ENCODE measurements at regions not wholly inside any gene's neighbourhood (a gene's known extent, or its start where the extent isn't known, plus 50 kb on each side); places are given as distances from the start of the nearest gene placed in this dataset.
"Not testable (repeated sequence)": the region's sequence is repeated elsewhere in the genome, so short reads cannot be mapped to it uniquely, and the experiment has no call there.

DNA sequence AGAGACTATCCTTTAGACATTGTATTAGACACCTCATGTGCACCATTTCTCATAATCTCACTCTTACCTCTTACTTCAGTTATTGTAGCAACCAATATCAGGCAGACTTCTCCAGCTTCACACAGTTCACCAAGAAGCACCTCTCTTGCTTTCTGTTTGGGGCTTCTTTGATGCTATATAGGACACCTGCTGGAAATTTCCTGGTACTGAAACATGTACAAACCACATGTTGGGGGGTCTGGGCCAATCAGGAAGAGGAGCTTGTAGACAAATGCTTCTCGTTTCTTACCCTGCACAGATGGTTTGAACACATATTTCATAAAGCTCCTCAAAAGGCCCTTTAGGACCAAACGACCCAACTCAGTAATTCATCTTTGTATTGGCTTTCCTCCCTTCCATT is 212.1 kb downstream of the IZUMO3 start:
- DNase-seq: no peak

DNA sequence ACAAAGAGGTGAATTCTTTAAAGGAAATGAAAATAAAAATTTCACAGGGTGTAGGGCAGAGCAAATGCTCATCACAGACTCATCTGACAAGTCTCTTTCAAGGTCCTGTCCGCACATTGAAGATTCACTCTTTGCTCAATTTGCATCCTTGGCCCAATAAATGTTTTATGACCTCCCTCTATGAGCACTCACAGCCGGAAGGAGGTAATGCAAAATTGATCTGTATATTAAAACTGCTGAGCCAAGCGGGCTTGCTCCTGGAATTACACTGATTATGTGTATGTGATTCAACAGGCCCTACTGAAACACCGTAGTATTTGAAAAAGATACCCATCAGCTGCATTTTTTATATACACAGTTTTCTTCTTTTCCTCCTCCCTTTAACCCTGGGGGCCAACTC is 246.8 kb downstream of the IZUMO3 start:
- DNase-seq: no peak

DNA sequence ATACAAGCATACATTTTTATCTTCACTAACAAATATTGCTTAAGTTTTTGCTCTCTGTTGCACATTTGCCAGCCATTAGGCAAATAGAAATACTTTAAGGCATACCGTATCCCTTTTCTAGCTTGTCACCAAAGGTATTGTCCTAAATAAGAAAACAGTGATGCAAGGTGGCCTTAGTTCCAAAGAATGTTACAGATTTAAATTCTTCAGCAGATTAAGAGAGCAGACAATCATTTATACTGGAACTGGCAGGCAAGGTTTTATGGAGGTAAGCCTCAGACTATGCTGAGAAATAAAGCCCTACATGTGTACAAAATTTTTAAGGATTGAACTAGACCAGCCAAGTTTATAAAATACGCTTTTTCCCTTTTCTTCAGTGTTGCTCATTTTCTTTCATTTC is 247.8 kb downstream of the IZUMO3 start:
- DNase-seq: no peak

GRCh38 chr9:24296124-24296523 is 249.6 kb downstream of the IZUMO3 start:
- DNase-seq: no peak

DNA sequence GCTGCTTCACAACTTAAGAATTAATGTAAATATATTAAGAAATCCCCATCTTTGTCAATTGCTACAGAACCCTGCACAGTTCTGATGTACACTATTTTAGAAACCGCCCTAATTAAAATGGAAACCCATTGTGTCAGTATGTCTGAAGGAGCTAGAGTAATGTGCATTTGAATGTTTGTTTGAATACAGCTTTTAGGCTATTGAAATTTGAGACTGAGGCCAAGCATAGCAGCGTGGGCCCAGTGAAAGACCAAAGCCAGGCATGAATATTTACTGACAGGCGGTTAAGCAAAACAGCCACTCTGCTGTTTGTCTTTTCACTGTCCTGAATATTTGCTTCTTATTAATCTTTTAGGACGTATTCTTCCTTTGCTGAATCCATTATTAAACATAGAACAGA is 252.3 kb downstream of the IZUMO3 start:
- peak in 1 of 2 experiments; percentile 15 for DNase-seq

GRCh38 chr9:24286761-24287160 is 258.9 kb downstream of the IZUMO3 start:
- DNase-seq: no peak

- DNase-seq: no peak
These were observed 287.1 kb downstream of the IZUMO3 start for GRCh38 chr9:24258626-24259025.

DNA sequence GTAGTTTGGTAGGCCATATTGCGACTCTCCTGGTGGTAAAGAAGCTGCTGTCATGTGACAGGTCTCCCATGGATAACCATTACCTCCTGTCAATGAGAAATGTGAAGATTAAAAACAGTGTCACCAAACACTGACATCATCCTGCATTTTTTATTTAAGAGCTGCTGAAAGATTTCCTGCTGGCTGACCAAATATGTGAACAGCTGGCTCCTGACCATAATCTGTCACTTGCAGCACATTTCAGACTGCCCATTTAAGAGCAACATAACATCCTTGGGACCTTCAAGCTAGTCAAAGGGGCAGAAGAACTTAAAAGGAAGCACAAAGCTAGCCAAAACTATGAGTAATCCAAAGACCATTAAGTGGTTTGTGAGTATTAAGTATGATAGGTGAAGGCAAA is 288.0 kb downstream of the IZUMO3 start:
- peak in 1 of 2 experiments; percentile 17 for DNase-seq

- peak in 1 of 2 experiments; percentile 6 for DNase-seq
These were observed 299.7 kb downstream of the IZUMO3 start for GRCh38 chr9:24245988-24246387.

DNA sequence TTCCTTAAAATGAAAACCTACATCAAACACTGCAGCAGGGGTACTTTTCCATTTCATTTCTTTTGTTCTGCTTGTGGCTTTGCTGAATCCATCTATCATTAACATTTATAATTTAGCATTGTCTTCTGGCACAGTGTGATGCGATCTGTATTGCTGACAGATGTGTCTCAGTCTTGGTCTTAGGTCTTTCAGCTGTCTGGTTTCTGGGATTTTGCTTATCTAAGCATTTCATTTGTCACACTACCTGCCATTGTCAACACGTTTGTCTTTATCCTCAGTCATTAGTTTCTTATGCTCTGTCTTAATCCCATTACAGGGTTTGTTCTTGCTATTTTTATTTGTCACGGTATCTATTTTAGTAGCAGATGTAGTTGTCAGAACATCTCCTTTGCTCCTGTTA is 303.1 kb downstream of the IZUMO3 start:
- no peak for DNase-seq

GRCh38 chr9:24218656-24219055 is 327.0 kb downstream of the IZUMO3 start:
- DNase-seq: no peak

GRCh38 chr9:24210641-24211040 is 335.1 kb downstream of the IZUMO3 start:
- DNase-seq: no peak

DNA sequence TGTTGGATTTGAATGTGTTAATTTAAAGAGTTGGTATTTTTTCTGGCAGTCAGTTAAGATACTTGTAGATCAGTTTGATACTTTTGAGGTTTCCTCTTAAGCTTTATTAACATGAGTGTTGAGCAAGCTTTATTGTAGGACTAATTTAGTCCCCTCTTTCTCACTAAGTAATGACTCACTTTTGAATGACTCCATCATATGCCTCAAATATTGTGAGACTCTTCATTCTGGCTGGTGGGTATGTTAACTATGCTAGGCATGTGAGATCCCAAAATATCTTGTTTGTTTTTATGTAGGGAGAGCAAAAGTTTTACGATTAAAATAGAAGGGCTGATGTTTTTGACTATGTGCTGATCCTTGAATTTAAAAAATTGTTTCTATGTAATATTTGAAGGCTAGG is 355.7 kb downstream of the IZUMO3 start:
- DNase-seq: no peak

DNA sequence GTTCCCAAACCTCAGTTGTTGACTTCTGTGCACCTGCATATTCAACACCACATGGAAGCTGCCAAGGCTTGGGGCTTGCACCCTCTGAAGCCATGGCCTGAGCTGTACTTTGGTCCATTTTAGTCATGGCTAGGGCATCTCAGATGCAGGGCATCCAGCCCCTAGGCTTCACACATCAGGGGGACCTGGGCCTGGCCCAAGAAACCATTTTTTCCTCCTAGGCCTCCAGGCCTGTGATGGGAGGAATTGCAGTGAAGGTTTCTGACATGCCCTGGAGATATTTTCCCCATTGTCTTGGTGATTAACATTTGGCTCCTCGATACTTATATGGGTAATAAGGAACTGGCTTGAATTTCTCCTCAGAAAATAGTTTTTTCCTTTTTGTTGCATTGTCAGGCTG is 354.5 kb upstream of the ELAVL2 start:
- DNase-seq: not testable (repeated sequence)

GRCh38 chr9:24144796-24145195 is 318.8 kb upstream of the ELAVL2 start:
- no peak for DNase-seq

GRCh38 chr9:24135072-24135471 is 309.0 kb upstream of the ELAVL2 start:
- DNase-seq: not testable (repeated sequence)

DNA sequence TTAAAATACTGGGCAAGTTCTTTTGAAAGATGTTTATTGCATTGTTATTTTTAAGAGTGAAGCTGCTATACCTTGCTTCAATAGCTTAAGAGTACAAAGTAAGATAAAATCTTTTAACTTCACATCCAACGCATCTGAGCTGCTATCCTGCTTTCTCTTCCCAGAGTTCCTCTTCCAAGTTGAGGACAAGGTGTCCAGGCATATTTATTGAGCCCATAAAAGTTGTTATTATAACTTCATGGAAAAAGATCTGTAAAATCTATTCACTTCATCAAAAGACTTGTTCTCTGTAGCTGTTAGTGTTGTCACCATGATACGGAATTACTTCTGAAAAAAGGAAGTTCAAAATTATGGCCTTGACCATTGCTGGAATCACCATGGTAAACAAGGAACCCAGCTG is 306.2 kb upstream of the ELAVL2 start:
- DNase-seq: no peak

DNA sequence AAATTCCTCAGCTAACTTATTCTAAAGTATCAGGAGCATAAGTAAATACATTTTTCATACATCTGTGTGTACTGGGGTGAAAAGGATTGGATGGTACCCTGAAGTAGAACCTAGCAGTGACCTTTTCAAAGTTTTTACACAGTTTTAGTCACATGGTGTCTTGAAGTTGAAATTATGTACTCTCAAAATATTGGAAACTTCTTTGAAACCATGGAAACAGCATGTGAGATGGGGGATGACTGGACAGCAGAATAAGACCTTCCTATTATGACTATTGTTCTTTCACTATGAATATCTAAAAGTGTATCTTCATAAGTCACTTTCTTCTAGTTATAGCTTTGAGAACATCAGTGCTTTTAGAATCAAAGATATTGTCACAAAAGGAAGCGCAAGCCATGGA is 301.5 kb upstream of the ELAVL2 start:
- no peak for DNase-seq

- DNase-seq: no peak
These were observed 292.1 kb upstream of the ELAVL2 start for GRCh38 chr9:24118190-24118589.

- no peak for DNase-seq
These were observed 270.7 kb upstream of the ELAVL2 start for GRCh38 chr9:24096756-24097155.

DNA sequence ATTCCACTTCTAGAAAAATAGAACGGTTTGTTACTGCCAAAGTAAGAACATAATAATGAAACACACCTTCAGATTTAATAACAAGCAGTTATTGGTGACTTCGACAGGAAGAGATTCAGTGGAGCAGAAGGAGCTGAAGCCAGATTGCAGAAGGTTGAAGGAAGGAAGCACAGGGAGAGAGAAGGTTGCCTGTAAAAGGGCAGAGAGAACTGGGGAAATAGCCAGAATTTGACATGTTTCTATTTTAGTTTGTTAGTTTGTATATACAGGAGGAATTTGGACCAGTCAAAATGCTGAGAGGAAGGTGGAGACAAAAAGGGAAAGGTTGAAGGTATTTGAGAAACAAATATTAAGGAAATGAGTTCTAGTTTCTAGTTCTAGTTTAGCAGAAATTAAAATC is 269.2 kb upstream of the ELAVL2 start:
- no peak for DNase-seq

DNA sequence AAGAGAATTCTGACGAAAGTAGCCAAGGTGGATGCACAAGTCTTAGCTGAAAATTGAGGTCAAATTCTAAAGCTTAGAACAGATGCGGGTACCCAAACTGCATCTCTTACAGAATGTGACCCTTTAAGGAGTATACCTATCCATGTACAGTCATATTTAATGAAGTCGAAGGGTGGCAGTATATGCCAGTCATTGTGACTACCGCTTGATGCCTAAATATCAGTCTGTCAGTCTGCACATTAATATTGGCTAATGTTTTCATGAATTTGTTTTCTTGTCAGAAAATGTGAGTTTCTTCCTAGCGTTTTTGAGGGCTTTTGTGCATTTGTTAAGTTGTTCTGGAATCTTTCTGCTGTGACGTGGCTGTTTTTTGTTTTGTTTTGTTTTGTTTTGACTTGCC is 264.5 kb upstream of the ELAVL2 start:
- no peak for DNase-seq

DNA sequence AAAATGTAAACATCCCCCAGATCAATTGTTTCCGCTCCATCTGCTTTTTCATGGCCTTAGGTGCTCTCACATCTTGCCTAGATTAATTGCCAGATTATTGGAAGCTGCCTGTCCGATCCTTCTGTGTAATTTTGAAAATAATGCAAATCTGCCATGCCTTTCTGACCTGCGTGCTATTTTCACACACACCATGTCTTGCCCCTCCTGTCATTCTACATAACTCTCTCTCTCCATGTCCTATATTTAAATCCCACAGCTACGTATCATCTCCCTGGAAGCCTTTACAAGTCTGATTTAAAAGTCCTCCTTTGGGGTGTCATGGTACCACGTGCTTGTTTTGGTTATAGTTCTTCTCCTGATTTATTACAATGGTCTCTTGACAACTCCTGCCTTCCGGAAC is 247.6 kb upstream of the ELAVL2 start:
- no peak for DNase-seq

DNA sequence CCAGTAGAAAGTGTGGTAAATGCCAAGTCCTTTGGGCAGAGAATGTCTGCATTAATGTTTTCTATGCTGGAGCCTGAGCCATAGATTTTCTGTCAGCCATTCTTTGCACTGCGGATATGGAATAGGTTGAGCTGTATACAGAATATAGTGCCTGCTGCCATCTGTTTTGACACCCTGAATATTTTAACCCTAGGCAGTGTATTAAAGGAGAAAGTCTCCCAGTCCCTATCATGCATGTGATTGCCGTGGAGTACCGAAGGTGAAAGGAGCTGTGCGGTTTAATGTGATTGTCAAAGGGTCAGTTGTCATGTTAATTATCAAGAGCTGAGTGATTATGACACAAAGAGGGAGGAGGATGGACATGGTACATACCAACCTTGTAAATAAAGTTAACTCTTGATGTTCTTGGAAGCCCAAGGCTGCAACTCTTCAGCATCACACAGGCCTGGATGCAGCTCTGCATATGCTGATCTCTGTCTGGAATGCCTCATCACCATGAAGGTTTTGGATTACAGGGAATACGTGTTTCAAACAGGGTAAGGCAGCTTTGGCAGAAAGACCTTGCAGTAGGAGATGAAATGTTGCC is 247.1 kb upstream of the ELAVL2 start:
- DNase-seq: no peak

DNA sequence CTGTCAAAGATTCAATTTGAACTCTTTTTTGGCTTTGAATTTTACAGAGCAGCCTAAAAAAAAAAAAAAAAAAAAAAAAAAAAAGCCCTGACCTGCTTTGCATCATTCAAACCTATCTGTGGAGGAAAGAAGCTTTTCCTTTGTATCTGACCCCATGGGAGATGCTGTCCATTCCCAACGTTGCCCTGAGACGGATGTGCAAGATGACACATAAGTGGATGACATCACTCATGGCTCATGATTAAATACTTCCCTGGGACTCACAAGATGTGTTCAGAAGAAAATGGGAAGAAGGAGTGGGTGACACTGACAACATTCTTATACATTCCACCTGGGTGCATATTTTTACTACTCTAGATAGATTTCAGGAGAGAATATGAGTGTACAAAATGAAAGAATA is 245.7 kb upstream of the ELAVL2 start:
- DNase-seq: no peak

GRCh38 chr9:24071091-24071490 is 245.1 kb upstream of the ELAVL2 start:
- DNase-seq: no peak

All from NCI-H1930 (cell line).